RWPE2 (cell line): ENCODE measurements at regions not wholly inside any gene's neighbourhood (a gene's known extent, or its start where the extent isn't known, plus 50 kb on each side); places are given as distances from the start of the nearest gene placed in this dataset.
A peak's percentile ranks its signal among the peaks of the same experiment; 100 is the strongest.

Source experiments
- ATAC-seq: fragments of 200-7000 bp; cut with Tn5 transposase; 3 replicates; pipeline ENCODE4 v1.9.1; 2021; ENCODE audit warnings: low read depth
- DNase-seq: peaks from one replicate; pipeline ENCODE4 v3.0.0-alpha.2; 2020; ENCODE audit warnings: low spot score
- H3K27ac ChIP-seq: fragments of 450-650 bp; 2 replicates; pipeline ENCODE4 v1.5.1; 2017; ENCODE audit warnings: mild to moderate bottlenecking; ENCODE audit not compliant: poor library complexity, severe bottlenecking
- H3K27me3 ChIP-seq: fragments of 250-450 bp; sonication (Bioruptor Pico); 2 replicates; pipeline ENCODE4 v1.5.1; 2021; ENCODE audit warnings: mild to moderate bottlenecking, moderate library complexity; ENCODE audit not compliant: insufficient read depth, poor library complexity, severe bottlenecking
- H3K36me3 ChIP-seq: fragments of 250-450 bp; sonication (Bioruptor Pico); 2 replicates; pipeline ENCODE4 v1.5.1; 2020; ENCODE audit warnings: low read depth, mild to moderate bottlenecking, moderate library complexity
- H3K4me1 ChIP-seq: fragments of 250-450 bp; sonication (Bioruptor Pico); 2 replicates; pipeline ENCODE4 v1.5.1; 2021; ENCODE audit warnings: mild to moderate bottlenecking, moderate library complexity; ENCODE audit not compliant: insufficient read depth, poor library complexity, severe bottlenecking
- H3K4me3 ChIP-seq: fragments of 250-450 bp; sonication (Bioruptor Pico); 2 replicates; pipeline ENCODE4 v1.5.1; 2021; ENCODE audit warnings: mild to moderate bottlenecking, moderate library complexity; ENCODE audit not compliant: severe bottlenecking
- H3K9me3 ChIP-seq: fragments of 250-450 bp; sonication (Bioruptor Pico); 2 replicates; pipeline ENCODE4 v1.5.1; 2021; ENCODE audit warnings: mild to moderate bottlenecking, moderate library complexity; ENCODE audit not compliant: severe bottlenecking
- CTCF ChIP-seq: fragments of 450-650 bp; IDR thresholded peaks from one replicate; pipeline ENCODE4 v1.5.1; 2017; ENCODE audit warnings: mild to moderate bottlenecking, moderate library complexity; ENCODE audit not compliant: poor library complexity, severe bottlenecking

GRCh38 chr11:71330996-71331395, 78.6 kb upstream of the SHANK2 start:
- no peak overlapping the region for H3K4me3 ChIP-seq
- no peaks in the 10 kb centered on the region for H3K4me1 ChIP-seq
- ATAC-seq (no peak), DNase-seq (peak; percentile 9)
- H3K27ac ChIP-seq = no peak overlapping the region
- TF ChIP-seq CTCF = no peak
- no peaks in the 10 kb centered on the region for H3K36me3 ChIP-seq
- H3K27me3 ChIP-seq = no peaks in the 10 kb centered on the region
- H3K9me3 ChIP-seq = peaks cover 4% of the 10 kb centered on the region

GRCh38 chr11:71330349-71330748, 78.0 kb upstream of the SHANK2 start:
- Histone ChIP-seq H3K4me3 (no peak overlapping the region), H3K27me3 (no peaks in the 10 kb centered on the region), H3K4me1 (no peaks in the 10 kb centered on the region), H3K9me3 (peaks cover 4% of the 10 kb centered on the region), H3K27ac (no peak overlapping the region), H3K36me3 (no peaks in the 10 kb centered on the region)
- DNase-seq (peak; percentile 25), ATAC-seq (no peak)
- no peak for TF ChIP-seq CTCF

- TF ChIP-seq CTCF = no peak
- DNase-seq (peak; percentile 15), ATAC-seq (no peak)
- no peak overlapping the region for H3K27ac ChIP-seq
- no peaks in the 10 kb centered on the region for H3K36me3 ChIP-seq
- H3K4me3 ChIP-seq = no peak overlapping the region
- peaks cover 4% of the 10 kb centered on the region for H3K9me3 ChIP-seq
- no peaks in the 10 kb centered on the region for H3K27me3 ChIP-seq
- H3K4me1 ChIP-seq = no peaks in the 10 kb centered on the region
These were observed 77.4 kb upstream of the SHANK2 start for GRCh38 chr11:71329786-71330185.

- Histone ChIP-seq H3K36me3 (no peaks in the 10 kb centered on the region), H3K4me3 (no peak overlapping the region), H3K27me3 (no peaks in the 10 kb centered on the region), H3K9me3 (peaks cover 4% of the 10 kb centered on the region), H3K4me1 (no peaks in the 10 kb centered on the region), H3K27ac (no peak overlapping the region)
- no peak for TF ChIP-seq CTCF
- ATAC-seq = no peak
- DNase-seq = peak; percentile 3
These were observed 76.8 kb upstream of the SHANK2 start for GRCh38 chr11:71329165-71329510.

- Histone ChIP-seq H3K9me3 (no peaks in the 10 kb centered on the region), H3K4me1 (no peaks in the 10 kb centered on the region), H3K4me3 (no peak overlapping the region), H3K36me3 (no peaks in the 10 kb centered on the region), H3K27me3 (no peaks in the 10 kb centered on the region), H3K27ac (no peak overlapping the region)
- TF ChIP-seq CTCF = no peak
- DNase-seq (peak; percentile 33), ATAC-seq (no peak)
These were observed 75.0 kb upstream of the SHANK2 start for GRCh38 chr11:71327156-71328085.
